ENCODE measurements at regions not wholly inside any gene's neighbourhood (a gene's known extent, or its start where the extent isn't known, plus 50 kb on each side); places are given as distances from the start of the nearest gene placed in this dataset.

- DNase-seq (ENCODE audit: low spot score) = no peak
Measured at GRCh38 chr2:23198316-23199114, 186.5 kb upstream of the KLHL29 start.

DNA sequence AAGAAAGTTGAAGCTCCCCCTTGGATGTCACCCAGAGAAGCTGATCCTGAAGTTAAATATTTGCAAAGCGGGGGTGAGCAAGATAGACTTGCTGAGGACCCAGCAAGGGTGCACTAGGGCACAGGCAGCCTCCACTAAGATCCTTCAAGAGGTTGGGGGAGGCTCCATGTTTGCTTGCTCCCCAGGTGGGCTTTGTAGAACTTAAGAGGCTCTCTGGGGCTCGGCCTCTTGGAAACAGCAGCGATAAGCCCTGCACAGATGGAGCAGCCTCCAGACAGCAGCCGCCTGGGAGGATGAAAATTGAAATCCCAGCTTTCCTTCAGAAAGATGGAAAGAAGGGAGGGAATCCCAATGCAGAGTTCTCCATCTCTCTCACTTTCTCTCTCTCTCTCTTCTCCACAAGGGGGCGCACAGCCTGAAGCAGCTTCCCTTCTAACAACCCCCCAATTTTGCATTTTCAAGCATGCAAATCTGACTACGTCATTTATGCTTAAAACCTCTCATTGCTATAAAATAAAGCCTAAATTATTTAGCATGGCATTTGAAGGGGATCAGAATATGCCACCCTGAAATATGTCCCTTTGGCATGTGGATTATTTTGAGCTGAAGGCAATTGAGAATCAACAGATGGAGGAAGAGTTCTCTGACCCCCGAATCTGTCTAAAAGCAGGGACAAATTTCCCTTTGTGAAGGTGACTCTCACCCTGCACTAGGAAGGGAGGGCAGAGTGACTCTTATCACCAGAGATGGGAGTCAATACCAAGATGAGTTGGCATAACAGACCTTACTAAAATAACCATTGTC lies 185.7 kb upstream of the KLHL29 start:
- peak; percentile 9 for DNase-seq (ENCODE audit: low spot score)

DNA sequence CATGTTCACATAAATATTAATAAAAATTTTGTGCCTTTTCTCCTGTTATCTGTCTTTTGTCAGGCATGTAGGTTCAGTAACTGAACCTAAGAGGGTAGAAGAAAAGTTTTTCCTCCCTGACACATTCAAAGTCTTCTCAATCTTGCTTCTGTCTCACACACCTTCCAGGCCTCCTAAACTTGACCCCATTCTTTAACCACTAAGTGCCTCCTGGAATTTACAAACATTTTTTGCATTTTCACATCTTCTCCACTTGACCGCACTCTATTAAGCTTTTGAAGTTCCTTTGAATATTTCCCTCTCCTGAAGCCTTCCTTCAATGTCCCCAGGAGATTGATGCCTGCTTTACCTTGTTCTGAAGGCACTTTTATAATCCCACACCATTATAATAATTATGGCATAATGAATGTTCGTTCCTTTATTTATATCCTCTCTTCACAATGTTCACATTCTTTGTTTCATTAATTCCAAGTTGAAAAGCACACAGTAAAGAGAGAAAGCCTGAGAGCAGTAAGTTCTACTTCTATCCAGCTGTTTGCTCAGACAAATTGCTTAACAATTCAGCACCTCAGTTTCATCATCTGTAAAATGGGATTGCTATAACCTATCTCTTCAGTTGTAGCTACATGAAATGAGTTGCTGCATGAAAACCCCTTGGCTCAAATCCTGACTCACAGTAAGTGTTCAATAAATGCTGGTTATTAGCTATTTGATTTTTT lies 184.8 kb upstream of the KLHL29 start:
- DNase-seq (ENCODE audit: low spot score) = no peak

DNA sequence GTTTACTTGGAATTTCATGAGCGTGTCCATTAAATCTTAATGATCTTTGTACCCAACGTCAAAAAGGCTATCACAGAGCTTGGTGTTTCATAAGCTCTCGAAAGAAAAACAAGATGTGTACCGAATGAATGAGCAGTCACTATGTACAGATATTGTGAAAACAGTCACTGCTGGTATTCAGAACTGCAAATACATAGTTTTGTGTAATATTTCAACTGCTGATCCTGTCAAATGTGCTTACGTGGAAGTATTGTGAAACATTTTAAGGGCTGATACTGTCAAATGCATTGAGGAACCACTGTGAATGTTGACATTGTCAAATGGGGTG lies 184.2 kb upstream of the KLHL29 start:
- DNase-seq (ENCODE audit: low spot score) = no peak

DNA sequence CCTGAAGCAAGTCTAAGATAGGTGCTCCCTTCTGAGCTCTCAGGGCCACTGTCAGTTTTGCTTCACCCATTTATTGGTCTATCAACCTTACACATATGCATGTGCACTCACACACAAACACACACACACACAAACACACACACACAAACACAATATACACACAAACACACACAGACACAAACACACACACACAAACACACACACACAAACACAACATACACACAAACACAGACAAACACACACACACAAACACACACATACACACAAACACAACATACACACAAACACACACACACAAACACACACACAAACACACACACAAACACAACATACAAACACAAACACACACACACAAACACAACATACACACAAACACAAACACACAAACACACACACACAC lies 181.6 kb upstream of the KLHL29 start:
- no peak for DNase-seq (ENCODE audit: low spot score)

DNA sequence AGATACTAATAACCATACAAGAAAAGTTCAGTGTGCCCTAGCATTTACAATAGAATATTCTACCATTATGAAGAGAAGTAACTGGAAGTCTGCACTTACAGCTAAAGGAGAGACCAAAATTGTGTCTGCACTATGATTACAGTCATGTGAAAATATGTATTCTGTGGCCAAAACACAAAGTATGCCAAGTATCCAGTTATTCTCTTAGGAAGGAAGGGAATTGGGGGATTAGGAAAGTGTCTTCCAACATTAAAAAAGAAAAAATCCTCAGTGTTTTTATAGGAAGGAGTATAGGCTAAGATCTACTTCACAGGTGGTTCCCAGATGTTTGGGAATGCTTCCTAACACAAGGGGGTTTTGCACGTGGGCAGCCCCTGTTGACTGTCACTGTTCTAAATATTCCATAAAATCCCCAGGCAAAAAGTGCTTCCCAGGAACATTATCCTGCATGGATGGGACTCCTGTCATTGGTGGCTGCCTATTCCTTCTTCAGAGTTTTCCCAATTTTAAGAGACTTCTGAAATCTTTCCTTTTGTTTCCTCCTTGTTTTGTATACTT lies 180.2 kb upstream of the KLHL29 start:
- DNase-seq (ENCODE audit: low spot score) = no peak

DNA sequence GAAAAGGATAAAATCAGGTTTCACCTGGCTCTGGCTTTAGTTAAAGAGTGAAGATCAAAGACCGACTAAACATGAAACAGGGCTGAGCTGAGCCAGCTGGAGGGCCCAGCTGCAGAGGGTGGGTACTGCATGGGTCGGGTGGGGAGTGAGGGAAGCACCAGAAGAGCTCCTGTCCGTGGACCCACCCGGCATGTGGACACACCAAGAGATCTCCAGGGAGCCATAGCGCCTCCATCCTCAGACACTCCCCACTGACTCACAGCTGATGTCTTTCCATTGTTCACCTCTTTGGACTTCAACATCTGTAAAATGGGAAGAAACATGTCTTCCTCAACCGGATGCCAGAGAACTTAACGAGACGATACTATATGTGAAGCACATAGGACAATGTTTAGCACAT lies 178.3 kb upstream of the KLHL29 start:
- no peak for DNase-seq (ENCODE audit: low spot score)

GRCh38 chr2:23207871-23208270 lies 177.1 kb upstream of the KLHL29 start:
- DNase-seq (ENCODE audit: low spot score) = no peak

GRCh38 chr2:23208339-23208738 lies 176.6 kb upstream of the KLHL29 start:
- no peak for DNase-seq (ENCODE audit: low spot score)

DNA sequence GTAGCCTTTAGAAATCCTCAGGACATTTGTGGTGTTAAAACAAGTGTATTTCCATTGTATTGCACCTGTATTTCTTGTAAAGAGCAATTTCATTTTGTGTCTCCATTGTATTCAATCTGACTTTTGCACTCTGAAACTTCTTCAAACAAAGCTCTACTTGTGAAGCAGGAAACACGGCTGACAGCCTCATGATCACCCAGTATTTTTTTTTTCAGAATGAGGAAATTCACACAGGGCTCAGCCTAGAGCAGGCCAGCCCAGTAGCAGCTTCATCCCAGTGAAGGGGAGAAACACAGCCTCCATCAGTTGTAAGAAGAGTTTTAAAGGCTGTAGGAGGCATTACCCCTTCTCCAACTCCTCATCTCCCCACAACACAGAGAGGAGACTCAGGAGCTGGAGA lies 175.9 kb upstream of the KLHL29 start:
- no peak for DNase-seq (ENCODE audit: low spot score)

- no peak for DNase-seq (ENCODE audit: low spot score)
Measured at GRCh38 chr2:23211987-23212583, 172.9 kb upstream of the KLHL29 start.

DNA sequence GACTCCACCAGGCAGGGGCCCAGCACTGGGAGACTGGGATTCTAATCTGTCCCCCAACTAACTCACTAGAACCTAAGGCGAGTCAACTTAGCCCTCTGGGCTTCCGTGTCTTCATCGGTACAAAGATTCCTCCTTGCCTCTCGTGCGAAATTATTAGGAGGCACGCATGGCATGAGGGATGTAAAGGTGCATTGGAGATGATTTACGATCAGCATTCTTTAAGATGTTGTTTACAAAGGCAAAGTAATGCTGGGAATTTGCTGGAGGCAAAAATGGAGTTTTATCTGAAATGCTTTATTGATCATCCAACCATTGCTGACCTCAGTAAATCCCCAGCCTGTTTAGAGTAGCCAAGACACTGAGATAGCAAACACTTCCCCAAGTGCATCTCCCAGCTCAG lies 171.8 kb upstream of the KLHL29 start:
- DNase-seq (ENCODE audit: low spot score) = no peak

GRCh38 chr2:23215016-23215415 lies 170.0 kb upstream of the KLHL29 start:
- no peak for DNase-seq (ENCODE audit: low spot score)

DNA sequence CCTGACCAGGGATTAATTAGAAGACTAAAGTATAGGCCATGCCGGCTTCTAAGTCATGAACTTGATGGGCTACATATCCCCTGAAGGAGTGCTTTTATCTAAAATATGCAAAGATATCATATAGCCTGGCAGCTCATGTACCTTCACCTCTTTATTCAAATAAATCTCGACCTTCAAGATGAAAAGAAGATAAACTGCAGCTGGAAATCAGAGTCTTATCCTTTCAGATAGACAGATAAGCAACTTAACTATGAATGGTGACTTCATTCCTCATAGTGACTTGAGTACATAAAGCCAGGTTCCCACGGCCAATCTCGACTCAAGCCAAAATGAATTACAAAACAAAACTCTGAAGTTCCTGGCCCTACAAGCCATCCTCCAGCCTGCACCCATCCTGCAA lies 165.3 kb upstream of the KLHL29 start:
- no peak for DNase-seq (ENCODE audit: low spot score)

GRCh38 chr2:23220513-23221094 lies 164.4 kb upstream of the KLHL29 start:
- no peak for DNase-seq (ENCODE audit: low spot score)

DNA sequence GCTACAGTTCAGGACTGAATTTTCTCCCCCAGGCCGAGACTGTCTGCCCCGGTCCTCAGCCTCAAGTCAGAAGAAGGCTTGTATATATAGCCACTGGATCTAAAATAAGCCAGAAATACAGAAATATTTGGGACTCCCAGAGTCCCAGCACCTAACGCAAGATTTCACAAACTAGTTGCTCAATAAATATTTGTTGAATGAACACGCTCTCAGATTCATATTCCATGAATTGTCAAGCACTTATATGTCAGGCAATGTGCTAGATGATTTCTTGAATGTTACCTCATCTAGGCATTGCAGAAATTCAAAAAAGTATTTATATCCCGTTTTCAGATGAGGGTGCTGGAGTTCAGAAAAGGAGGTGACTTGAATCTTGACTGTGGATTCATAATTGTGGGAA lies 163.7 kb upstream of the KLHL29 start:
- DNase-seq (ENCODE audit: low spot score) = no peak

GRCh38 chr2:23221901-23222300 lies 163.1 kb upstream of the KLHL29 start:
- DNase-seq (ENCODE audit: low spot score) = no peak

- DNase-seq (ENCODE audit: low spot score) = no peak
Measured at GRCh38 chr2:23230885-23231284, 154.1 kb upstream of the KLHL29 start.

GRCh38 chr2:23231865-23232264 lies 153.1 kb upstream of the KLHL29 start:
- no peak for DNase-seq (ENCODE audit: low spot score)

DNA sequence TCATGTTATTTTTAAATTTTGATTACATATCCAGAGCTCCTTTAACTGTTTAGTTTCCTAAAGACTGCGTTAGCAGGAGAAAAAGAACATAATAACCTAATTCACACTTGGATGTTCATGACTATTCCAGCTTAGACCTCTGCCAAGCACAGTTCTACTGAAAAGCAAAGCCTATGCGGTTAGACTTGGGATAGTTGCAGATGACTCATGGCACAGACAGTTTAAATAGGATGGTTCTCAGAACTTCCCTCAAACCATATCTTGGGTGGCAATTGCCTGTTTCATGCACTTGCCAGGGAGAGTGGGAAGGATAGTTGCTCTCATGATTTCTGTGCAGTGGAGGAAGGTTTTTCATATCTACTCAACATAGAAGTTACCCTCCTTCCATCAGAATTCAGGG lies 149.7 kb upstream of the KLHL29 start:
- DNase-seq (ENCODE audit: low spot score) = peak; percentile 25

- DNase-seq (ENCODE audit: low spot score) = no peak
Measured at GRCh38 chr2:23235736-23236135, 149.2 kb upstream of the KLHL29 start.

DNA sequence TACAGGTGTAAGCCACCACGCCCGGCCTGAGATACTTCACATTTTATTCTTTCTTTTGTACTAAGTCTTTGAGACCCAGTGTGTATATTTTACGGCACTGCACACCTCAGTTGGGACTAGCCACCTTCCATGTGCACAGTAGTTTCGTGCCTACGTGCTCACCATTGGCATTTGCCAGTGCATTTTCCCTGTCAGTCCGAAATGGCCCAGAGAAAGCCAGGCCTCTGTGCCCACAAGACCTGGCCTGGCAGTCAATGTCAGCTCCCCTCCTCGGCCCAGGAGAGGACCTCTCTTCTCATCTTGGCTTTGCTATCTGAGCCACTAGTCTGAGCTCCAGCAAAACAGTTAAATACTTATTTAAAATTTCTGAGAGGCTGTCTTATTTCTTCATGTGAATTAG lies 147.8 kb upstream of the KLHL29 start:
- no peak for DNase-seq (ENCODE audit: low spot score)
